SK-N-SH treated with all-trans-retinoic acid at 6 μM for 48 hours (cell line): ENCODE measurements at regions not wholly inside any gene's neighbourhood (a gene's known extent, or its start where the extent isn't known, plus 50 kb on each side); places are given as distances from the start of the nearest gene placed in this dataset.
"Not testable (repeated sequence)": the region's sequence is repeated elsewhere in the genome, so short reads cannot be mapped to it uniquely, and the experiment has no call there.

Experiments used
- ATAC-seq: fragments of 200-7000 bp; cut with Tn5 transposase; 3 replicates; pipeline ENCODE4 v1.9.1; 2020; ENCODE audit warnings: mild to moderate bottlenecking, moderate library complexity
- ARNTL ChIP-seq: fragments of 450-650 bp; formaldehyde crosslinking; IDR thresholded peaks from 2 replicates; pipeline ENCODE4 v1.5.0; 2020; ENCODE audit warnings: low read depth, mild to moderate bottlenecking, moderate library complexity, borderline replicate concordance
- BACH2 ChIP-seq: fragments of 250-450 bp; sonication (Bioruptor Pico); IDR thresholded peaks from 2 replicates; pipeline ENCODE4 v1.9.0; 2021; ENCODE audit warnings: mild to moderate bottlenecking, borderline replicate concordance
- CREB5 ChIP-seq: fragments of 250-450 bp; sonication (Bioruptor Pico); IDR thresholded peaks from 2 replicates; pipeline ENCODE4 v1.5.1; 2020; ENCODE audit warnings: low read depth, mild to moderate bottlenecking, moderate library complexity
- CSDC2 ChIP-seq: fragments of 250-450 bp; sonication (Bioruptor Pico); IDR thresholded peaks from 2 replicates; pipeline ENCODE4 v1.5.0; 2020; ENCODE audit warnings: mild to moderate bottlenecking, moderate library complexity
- CSRNP3 ChIP-seq: fragments of 250-450 bp; sonication (Bioruptor Pico); IDR thresholded peaks from 2 replicates; pipeline ENCODE4 v1.5.1; 2021; ENCODE audit warnings: mild to moderate bottlenecking, moderate library complexity
- GLIS3 ChIP-seq: fragments of 250-450 bp; sonication (Bioruptor Pico); IDR thresholded peaks from 2 replicates; pipeline ENCODE4 v1.5.0; 2020; ENCODE audit warnings: mild to moderate bottlenecking, moderate library complexity
- ISL1 ChIP-seq: fragments of 250-450 bp; sonication (Bioruptor Pico); IDR thresholded peaks from 2 replicates; pipeline ENCODE4 v2.1.2; 2022; ENCODE audit warnings: mild to moderate bottlenecking, moderate library complexity
- RARB ChIP-seq: fragments of 250-450 bp; sonication (Bioruptor Pico); IDR thresholded peaks from 2 replicates; pipeline ENCODE4 v1.8.0; 2021; ENCODE audit warnings: mild to moderate bottlenecking, moderate library complexity
- TCF4 ChIP-seq: fragments of 250-450 bp; sonication (Bioruptor Pico); IDR thresholded peaks from 2 replicates; pipeline ENCODE4 v1.8.0; 2021; ENCODE audit warnings: mild to moderate bottlenecking, moderate library complexity, borderline replicate concordance
- TOX ChIP-seq: fragments of 250-450 bp; sonication (Bioruptor Pico); IDR thresholded peaks from 2 replicates; pipeline ENCODE4 v1.8.0; 2021; ENCODE audit warnings: mild to moderate bottlenecking, moderate library complexity, borderline replicate concordance
- TSHZ2 ChIP-seq: fragments of 250-450 bp; sonication (Bioruptor Pico); IDR thresholded peaks from 2 replicates; pipeline ENCODE4 v1.5.0; 2020; ENCODE audit warnings: mild to moderate bottlenecking, moderate library complexity
- ZC3H10 ChIP-seq: fragments of 250-450 bp; sonication (Bioruptor Pico); IDR thresholded peaks from 2 replicates; pipeline ENCODE4 v1.5.1; 2021; ENCODE audit warnings: mild to moderate bottlenecking, moderate library complexity
- ZFP30 ChIP-seq: fragments of 450-650 bp; formaldehyde crosslinking; IDR thresholded peaks from 2 replicates; pipeline ENCODE4 v1.5.0; 2022; ENCODE audit warnings: mild to moderate bottlenecking, moderate library complexity
- ZNF565 ChIP-seq: fragments of 450-650 bp; formaldehyde crosslinking; conservative IDR thresholded peaks from 2 replicates; pipeline ENCODE4 v1.5.0; 2020; ENCODE audit warnings: low read depth, mild to moderate bottlenecking, moderate library complexity
- ZNF70 ChIP-seq: fragments of 450-650 bp; formaldehyde crosslinking; IDR thresholded peaks from 2 replicates; pipeline ENCODE4 v1.5.0; 2020; ENCODE audit warnings: mild to moderate bottlenecking, moderate library complexity

- no peak for TF ChIP-seq TSHZ2 (CRISPR knock-in tag)
- TF ChIP-seq CREB5 (CRISPR knock-in tag), result no peak
- TF ChIP-seq CSRNP3 (CRISPR knock-in tag), result no peak
- no peak for TF ChIP-seq ISL1 (CRISPR knock-in tag)
- TF ChIP-seq BACH2, result no peak
- TF ChIP-seq TOX (CRISPR knock-in tag), result no peak
- no peak for TF ChIP-seq GLIS3
- no peak for TF ChIP-seq ZFP30 (CRISPR knock-in tag)
- TF ChIP-seq RARB (CRISPR knock-in tag), result no peak
- no peak for TF ChIP-seq ARNTL (CRISPR knock-in tag)
- no peak for ATAC-seq
Observed at GRCh38 chr5:38618154-38618553, 61.7 kb upstream of the LIFR start.

- TF ChIP-seq RARB (CRISPR knock-in tag) (no peak), ISL1 (CRISPR knock-in tag) (no peak), CSDC2 (CRISPR knock-in tag) (no peak), ZNF565 (CRISPR knock-in tag) (no peak), BACH2 (no peak)
- no peak for ATAC-seq
Observed at GRCh38 chr5:38621331-38621730, 64.9 kb upstream of the LIFR start.

GRCh38 chr5:38621840-38622437 is 65.5 kb upstream of the LIFR start:
- TF ChIP-seq ISL1 (CRISPR knock-in tag) (peak; percentile 41), ZNF70 (no peak), TCF4 (CRISPR knock-in tag) (no peak), ZFP30 (CRISPR knock-in tag) (no peak)
- ATAC-seq, result peak; percentile 90

- ATAC-seq, result peak; percentile 82
- no peak for TF ChIP-seq CSDC2 (CRISPR knock-in tag)
- TF ChIP-seq CREB5 (CRISPR knock-in tag), result peak; percentile 14; the same call in 1 of the 2 replicates
- no peak for TF ChIP-seq ZC3H10 (CRISPR knock-in tag)
- peak; percentile 87 for TF ChIP-seq ISL1 (CRISPR knock-in tag)
- no peak for TF ChIP-seq TOX (CRISPR knock-in tag)
Observed at GRCh38 chr5:38622723-38623129, 66.3 kb upstream of the LIFR start.

GRCh38 chr5:38624541-38624940 is 68.1 kb upstream of the LIFR start:
- not testable (repeated sequence) for ATAC-seq

- ATAC-seq, result not testable (repeated sequence)
Observed at GRCh38 chr5:38631376-38631775, 74.9 kb upstream of the LIFR start.
